ENCODE measurements at regions not wholly inside any gene's neighbourhood (a gene's known extent, or its start where the extent isn't known, plus 50 kb on each side); places are given as distances from the start of the nearest gene placed in this dataset.

DNA sequence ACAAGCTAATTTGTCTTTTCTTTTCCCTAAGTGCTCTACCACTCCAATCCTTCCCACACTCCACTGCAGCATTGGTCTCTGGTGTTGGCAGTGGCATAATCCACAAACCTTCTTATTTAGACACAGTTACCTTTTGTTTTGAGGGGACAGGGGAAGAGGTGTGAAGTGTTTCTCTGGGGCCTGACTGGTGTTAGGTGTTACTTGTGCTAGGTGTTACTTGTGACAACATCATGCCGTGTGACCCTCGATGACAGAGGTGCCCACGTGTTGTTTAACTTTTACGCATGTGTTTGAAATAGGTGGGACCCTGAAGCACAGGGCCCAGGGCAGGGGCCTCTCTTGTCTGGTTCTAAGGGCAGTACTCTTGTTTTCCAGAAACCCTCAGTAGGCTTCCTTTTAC is 70.5 kb upstream of the SPRY4 start:
- TF ChIP-seq, protein P1, sequence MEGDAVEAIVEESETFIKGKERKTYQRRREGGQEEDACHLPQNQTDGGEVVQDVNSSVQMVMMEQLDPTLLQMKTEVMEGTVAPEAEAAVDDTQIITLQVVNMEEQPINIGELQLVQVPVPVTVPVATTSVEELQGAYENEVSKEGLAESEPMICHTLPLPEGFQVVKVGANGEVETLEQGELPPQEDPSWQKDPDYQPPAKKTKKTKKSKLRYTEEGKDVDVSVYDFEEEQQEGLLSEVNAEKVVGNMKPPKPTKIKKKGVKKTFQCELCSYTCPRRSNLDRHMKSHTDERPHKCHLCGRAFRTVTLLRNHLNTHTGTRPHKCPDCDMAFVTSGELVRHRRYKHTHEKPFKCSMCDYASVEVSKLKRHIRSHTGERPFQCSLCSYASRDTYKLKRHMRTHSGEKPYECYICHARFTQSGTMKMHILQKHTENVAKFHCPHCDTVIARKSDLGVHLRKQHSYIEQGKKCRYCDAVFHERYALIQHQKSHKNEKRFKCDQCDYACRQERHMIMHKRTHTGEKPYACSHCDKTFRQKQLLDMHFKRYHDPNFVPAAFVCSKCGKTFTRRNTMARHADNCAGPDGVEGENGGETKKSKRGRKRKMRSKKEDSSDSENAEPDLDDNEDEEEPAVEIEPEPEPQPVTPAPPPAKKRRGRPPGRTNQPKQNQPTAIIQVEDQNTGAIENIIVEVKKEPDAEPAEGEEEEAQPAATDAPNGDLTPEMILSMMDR (IDR thresholded peaks at IDR 0.05; ENCODE audit: low read depth, low read length), result no peak
- TF ChIP-seq EZH2phosphoT487 (IDR thresholded peaks at IDR 0.05; ENCODE audit: low read depth), result no peak
